DND-41 (cell line): ENCODE measurements at regions not wholly inside any gene's neighbourhood (a gene's known extent, or its start where the extent isn't known, plus 50 kb on each side); places are given as distances from the start of the nearest gene placed in this dataset.

Source experiments
- CTCF ChIP-seq: IDR thresholded peaks from 2 replicates; pipeline ENCODE4 v1.5.1; 2012; ENCODE audit warnings: borderline replicate concordance, low read length, moderate library complexity, mild to moderate bottlenecking; ENCODE audit not compliant: poor library complexity, severe bottlenecking; ENCODE audit errors: extremely low read depth
- EZH2 ChIP-seq: IDR thresholded peaks from 3 replicates; pipeline ENCODE4 v1.6.1; 2012; ENCODE audit warnings: borderline replicate concordance, low read depth, mild to moderate bottlenecking, moderate library complexity, low read length, inconsistent platforms; ENCODE audit not compliant: severe bottlenecking

GRCh38 chr22:49636214-49636613, 191.5 kb downstream of the BRD1 start:
- no peak for TF ChIP-seq CTCF
- no peak for TF ChIP-seq EZH2
